ENCODE measurements at regions not wholly inside any gene's neighbourhood (a gene's known extent, or its start where the extent isn't known, plus 50 kb on each side); places are given as distances from the start of the nearest gene placed in this dataset.

DNA sequence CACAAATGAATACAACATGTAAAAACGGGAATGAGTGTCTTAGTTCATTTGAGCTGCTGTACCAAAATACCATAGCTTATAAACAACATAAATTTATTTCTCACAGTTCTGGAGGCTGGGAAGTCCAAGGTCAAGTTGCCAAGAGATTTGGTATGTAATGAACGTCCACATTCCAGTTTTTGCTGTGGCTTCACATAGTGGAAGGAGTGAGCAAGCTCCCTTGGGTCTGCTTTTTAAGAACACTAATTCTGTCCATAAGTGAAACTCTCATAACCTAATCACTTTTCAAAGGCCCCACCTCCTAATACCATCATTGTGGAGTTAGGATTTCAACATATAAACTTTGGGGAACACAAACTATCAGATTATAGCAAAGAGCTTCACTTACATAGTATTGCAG, 1189.6 kb downstream of the PCDH9 start:
- Histone ChIP-seq H3K4me3 (no peak overlapping the region), H3K27ac (no peak overlapping the region), H3K27me3 (no peaks in the 10 kb centered on the region), H3K4me1 (no peaks in the 10 kb centered on the region), H3K9me3 (no peaks in the 10 kb centered on the region), H3K36me3 (no peaks in the 10 kb centered on the region)
- no peak for DNase-seq (ENCODE audit: low spot score in 2 of 2)
- 77% methylated on average over 2 of the region's 2 CpGs for WGBS
- TF ChIP-seq POLR2AphosphoS5 (IDR thresholded peaks at IDR 0.05) (no peak), CTCF (IDR thresholded peaks at IDR 0.05) (no peak), EP300 (IDR thresholded peaks at IDR 0.05) (no peak), POLR2A (IDR thresholded peaks at IDR 0.05) (no peak)

- Histone ChIP-seq H3K4me3 (no peak overlapping the region), H3K27ac (no peak overlapping the region), H3K36me3 (no peaks in the 10 kb centered on the region), H3K9me3 (no peaks in the 10 kb centered on the region), H3K4me1 (no peaks in the 10 kb centered on the region), H3K27me3 (no peaks in the 10 kb centered on the region)
- WGBS, result 35% methylated on average over 2 of the region's 2 CpGs
- no peak for TF ChIP-seq POLR2AphosphoS5 (IDR thresholded peaks at IDR 0.05)
- no peak for DNase-seq (ENCODE audit: low spot score in 2 of 2)
These were observed 1193.0 kb downstream of the PCDH9 start for GRCh38 chr13:66037096-66037495.

- WGBS, result 53% methylated on average over 2 of the region's 2 CpGs
These were observed 1193.5 kb downstream of the PCDH9 start for GRCh38 chr13:66036636-66037035.

GRCh38 chr13:66036024-66036614, 1194.0 kb downstream of the PCDH9 start:
- no peak for DNase-seq (ENCODE audit: low spot score in 2 of 2)
- no peak overlapping the region for H3K27ac ChIP-seq
- TF ChIP-seq CTCF (IDR thresholded peaks at IDR 0.05) (no peak), POLR2AphosphoS5 (IDR thresholded peaks at IDR 0.05) (no peak), EP300 (IDR thresholded peaks at IDR 0.05) (no peak), POLR2A (IDR thresholded peaks at IDR 0.05) (no peak)
- H3K36me3 ChIP-seq, result no peaks in the 10 kb centered on the region
- WGBS, result 59% methylated on average over 2 of the region's 2 CpGs
- H3K4me1 ChIP-seq, result no peaks in the 10 kb centered on the region
- H3K27me3 ChIP-seq, result no peaks in the 10 kb centered on the region
- H3K9me3 ChIP-seq, result no peaks in the 10 kb centered on the region
- no peak overlapping the region for H3K4me3 ChIP-seq

More at GRCh38 chr13:66036636-66037035, 1193.5 kb downstream of the PCDH9 start:
- Histone ChIP-seq H3K27me3 (no peaks in the 10 kb centered on the region), H3K4me3 (no peak overlapping the region), H3K9me3 (no peaks in the 10 kb centered on the region), H3K4me1 (no peaks in the 10 kb centered on the region), H3K36me3 (no peaks in the 10 kb centered on the region), H3K27ac (no peak overlapping the region)
- TF ChIP-seq EP300 (IDR thresholded peaks at IDR 0.05) (no peak), POLR2AphosphoS5 (IDR thresholded peaks at IDR 0.05) (no peak), POLR2A (IDR thresholded peaks at IDR 0.05) (no peak), CTCF (IDR thresholded peaks at IDR 0.05) (no peak)
- no peak for DNase-seq (ENCODE audit: low spot score in 2 of 2)

DNA sequence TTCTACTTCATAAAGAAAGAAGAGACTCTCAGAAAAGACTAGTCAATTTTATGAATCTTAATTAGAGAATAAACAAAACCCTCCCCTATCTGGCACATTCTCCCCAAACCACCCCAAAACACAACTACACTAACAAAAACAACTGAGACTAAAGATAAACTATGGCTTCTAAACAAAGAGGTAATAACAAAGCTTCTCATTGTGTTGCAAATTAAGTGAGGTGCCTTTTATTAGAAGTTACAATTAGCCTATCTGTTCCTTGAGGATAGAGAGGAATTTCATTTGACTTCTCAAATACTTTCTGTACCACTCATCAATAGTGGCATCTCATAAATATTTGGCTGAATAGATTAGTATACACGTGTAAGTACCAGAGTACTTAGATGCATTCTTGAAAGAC, 1196.2 kb downstream of the PCDH9 start:
- 58% methylated on average over 1 of the region's 1 CpG for WGBS
- no peaks in the 10 kb centered on the region for H3K27me3 ChIP-seq
- TF ChIP-seq EP300 (IDR thresholded peaks at IDR 0.05), result no peak
- H3K4me1 ChIP-seq, result no peaks in the 10 kb centered on the region
- H3K27ac ChIP-seq, result no peak overlapping the region
- no peak for DNase-seq (ENCODE audit: low spot score in 2 of 2)
- H3K9me3 ChIP-seq, result no peaks in the 10 kb centered on the region
- no peak overlapping the region for H3K4me3 ChIP-seq
- H3K36me3 ChIP-seq, result no peaks in the 10 kb centered on the region

GRCh38 chr13:66021846-66022245, 1208.3 kb downstream of the PCDH9 start:
- Histone ChIP-seq H3K27ac (no peak overlapping the region), H3K4me1 (no peaks in the 10 kb centered on the region), H3K27me3 (no peaks in the 10 kb centered on the region), H3K36me3 (no peaks in the 10 kb centered on the region), H3K4me3 (no peak overlapping the region), H3K9me3 (no peaks in the 10 kb centered on the region)
- 33% methylated on average over 1 of the region's 1 CpG for WGBS
- TF ChIP-seq POLR2AphosphoS5 (IDR thresholded peaks at IDR 0.05) (no peak), CTCF (IDR thresholded peaks at IDR 0.05) (no peak), EP300 (IDR thresholded peaks at IDR 0.05) (no peak), POLR2A (IDR thresholded peaks at IDR 0.05) (no peak)
- DNase-seq (ENCODE audit: low spot score in 2 of 2), result no peak

Measured in suprapubic skin (tissue), 4 donors.